ENCODE measurements at regions not wholly inside any gene's neighbourhood (a gene's known extent, or its start where the extent isn't known, plus 50 kb on each side); places are given as distances from the start of the nearest gene placed in this dataset.

- TF ChIP-seq CTCF (IDR thresholded peaks at IDR 0.05), result no peak
- no peak for TF ChIP-seq EZH2 (IDR thresholded peaks at IDR 0.05)
- no peak for TF ChIP-seq EZH2phosphoT487 (IDR thresholded peaks at IDR 0.05)
Measured at GRCh38 chr7:21243265-21243664, 184.6 kb upstream of the SP4 start.

Data from neural progenitor cell (in vitro differentiated cells).